PC-9 (cell line): ENCODE measurements at regions not wholly inside any gene's neighbourhood (a gene's known extent, or its start where the extent isn't known, plus 50 kb on each side); places are given as distances from the start of the nearest gene placed in this dataset.

Experiments used
- EZH2 ChIP-seq: fragments of 200-600 bp; sonication (generic); IDR thresholded peaks from 2 replicates; pipeline ENCODE4 v1.8.0; 2017; ENCODE audit warnings: antibody characterized with exemption, low read depth
- TF ChIP-seq, protein P1 (sequence below): fragments of 200-600 bp; sonication (generic); conservative IDR thresholded peaks from 2 replicates; pipeline ENCODE4 v1.6.1; 2017; ENCODE audit warnings: mixed run types, antibody characterized with exemption, mild to moderate bottlenecking, moderate library complexity

GRCh38 chr9:15086778-15087324, 176.6 kb upstream of the FREM1 start:
- TF ChIP-seq, protein P1, sequence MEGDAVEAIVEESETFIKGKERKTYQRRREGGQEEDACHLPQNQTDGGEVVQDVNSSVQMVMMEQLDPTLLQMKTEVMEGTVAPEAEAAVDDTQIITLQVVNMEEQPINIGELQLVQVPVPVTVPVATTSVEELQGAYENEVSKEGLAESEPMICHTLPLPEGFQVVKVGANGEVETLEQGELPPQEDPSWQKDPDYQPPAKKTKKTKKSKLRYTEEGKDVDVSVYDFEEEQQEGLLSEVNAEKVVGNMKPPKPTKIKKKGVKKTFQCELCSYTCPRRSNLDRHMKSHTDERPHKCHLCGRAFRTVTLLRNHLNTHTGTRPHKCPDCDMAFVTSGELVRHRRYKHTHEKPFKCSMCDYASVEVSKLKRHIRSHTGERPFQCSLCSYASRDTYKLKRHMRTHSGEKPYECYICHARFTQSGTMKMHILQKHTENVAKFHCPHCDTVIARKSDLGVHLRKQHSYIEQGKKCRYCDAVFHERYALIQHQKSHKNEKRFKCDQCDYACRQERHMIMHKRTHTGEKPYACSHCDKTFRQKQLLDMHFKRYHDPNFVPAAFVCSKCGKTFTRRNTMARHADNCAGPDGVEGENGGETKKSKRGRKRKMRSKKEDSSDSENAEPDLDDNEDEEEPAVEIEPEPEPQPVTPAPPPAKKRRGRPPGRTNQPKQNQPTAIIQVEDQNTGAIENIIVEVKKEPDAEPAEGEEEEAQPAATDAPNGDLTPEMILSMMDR = no peak
- no peak for TF ChIP-seq EZH2
